Right kidney (tissue), 1 donor: ENCODE measurements at regions not wholly inside any gene's neighbourhood (a gene's known extent, or its start where the extent isn't known, plus 50 kb on each side); places are given as distances from the start of the nearest gene placed in this dataset.

Experiments used
- DNase-seq: peaks from one replicate; pipeline ENCODE4 v3.0.0-alpha.2; 2016

- no peak for DNase-seq
These were observed 50.5 kb upstream of the HSPA12A start for GRCh38 chr10:116792817-116793216.

GRCh38 chr10:116796469-116796868 lies 52.8 kb upstream of the ENO4 start:
- DNase-seq: no peak

DNA sequence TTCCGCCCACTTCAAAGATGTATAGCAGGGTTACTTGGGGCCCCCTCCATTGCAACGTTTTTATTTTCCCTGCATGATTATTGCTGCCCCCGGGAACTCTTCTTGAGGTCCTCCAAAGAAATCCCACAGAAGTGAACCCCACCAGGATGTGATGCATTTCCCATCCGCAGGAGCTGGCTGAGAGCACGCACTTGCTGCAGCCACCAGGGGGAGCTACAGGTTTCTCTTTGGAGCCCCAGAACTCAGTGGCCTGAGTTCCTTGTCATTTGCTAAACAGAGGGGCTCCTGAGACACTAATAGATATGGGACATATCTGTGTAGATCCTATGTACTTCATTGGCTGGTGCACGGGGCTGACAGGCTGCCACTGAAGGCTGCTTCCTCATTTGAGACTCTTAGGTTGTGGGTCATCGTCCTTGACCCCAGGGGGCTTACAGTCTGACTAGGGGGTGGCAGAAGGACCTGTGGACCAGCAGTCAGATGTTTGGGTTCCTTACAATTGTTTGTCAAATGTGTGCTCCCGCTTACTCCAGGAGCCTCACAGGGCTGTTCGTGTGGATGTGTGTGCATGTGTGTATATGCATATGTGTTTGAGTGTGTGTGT lies 52.3 kb upstream of the ENO4 start:
- DNase-seq: peak; percentile 47

DNA sequence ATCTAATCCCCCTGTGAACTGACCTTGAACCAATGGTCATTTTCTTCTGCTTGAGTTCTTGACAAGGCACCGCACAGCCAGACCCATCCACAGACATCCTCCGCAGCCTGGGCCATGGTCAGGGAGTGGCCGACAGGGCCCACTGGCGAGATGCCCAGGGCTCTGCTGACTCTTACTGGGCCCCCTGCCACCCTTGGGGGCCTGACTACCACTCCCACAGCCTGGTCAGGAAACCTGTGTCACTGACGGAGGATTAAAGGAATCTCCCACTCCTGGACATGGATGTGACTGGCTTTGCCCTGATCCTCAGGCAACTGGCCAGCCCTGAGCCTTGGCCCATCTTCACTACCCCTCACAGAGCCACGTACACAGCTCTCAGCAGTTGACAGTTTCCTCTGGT lies 50.4 kb upstream of the ENO4 start:
- DNase-seq: no peak
